ENCODE measurements at regions not wholly inside any gene's neighbourhood (a gene's known extent, or its start where the extent isn't known, plus 50 kb on each side); places are given as distances from the start of the nearest gene placed in this dataset.

- no peak for DNase-seq (ENCODE audit: low read depth in 2 of 3, low spot score in 1 of 3)
Measured at GRCh38 chr5:77569409-77569808, 69.1 kb downstream of the OTP start.

DNA sequence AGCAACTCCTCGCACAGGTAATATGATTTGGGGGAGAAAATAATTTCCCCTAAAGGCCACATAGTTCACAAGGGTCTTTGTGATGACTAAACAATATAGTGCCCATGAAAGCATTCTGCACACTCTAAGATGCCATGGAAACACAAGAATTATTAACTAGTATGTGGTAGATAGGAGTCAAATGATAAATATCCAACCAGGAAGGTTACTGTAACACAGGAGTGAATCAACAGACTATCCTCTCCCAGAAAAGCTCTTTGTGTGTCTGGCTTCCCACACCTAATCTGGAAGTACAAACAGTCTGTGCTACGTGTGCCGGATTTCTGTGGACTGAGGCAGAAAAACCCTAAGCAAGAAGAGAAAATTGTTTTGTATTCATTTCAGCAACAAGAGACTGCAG, 70.0 kb downstream of the OTP start:
- DNase-seq (ENCODE audit: low read depth in 2 of 3, low spot score in 1 of 3): no peak

GRCh38 chr5:77568082-77568481, 70.4 kb downstream of the OTP start:
- no peak for DNase-seq (ENCODE audit: low read depth in 2 of 3, low spot score in 1 of 3)

- DNase-seq (ENCODE audit: low read depth in 2 of 3, low spot score in 1 of 3): no peak
Measured at GRCh38 chr5:77563475-77563874, 71.4 kb upstream of the WDR41 start.

- DNase-seq (ENCODE audit: low read depth in 2 of 3, low spot score in 1 of 3): no peak
Measured at GRCh38 chr5:77561965-77562364, 69.8 kb upstream of the WDR41 start.

DNA sequence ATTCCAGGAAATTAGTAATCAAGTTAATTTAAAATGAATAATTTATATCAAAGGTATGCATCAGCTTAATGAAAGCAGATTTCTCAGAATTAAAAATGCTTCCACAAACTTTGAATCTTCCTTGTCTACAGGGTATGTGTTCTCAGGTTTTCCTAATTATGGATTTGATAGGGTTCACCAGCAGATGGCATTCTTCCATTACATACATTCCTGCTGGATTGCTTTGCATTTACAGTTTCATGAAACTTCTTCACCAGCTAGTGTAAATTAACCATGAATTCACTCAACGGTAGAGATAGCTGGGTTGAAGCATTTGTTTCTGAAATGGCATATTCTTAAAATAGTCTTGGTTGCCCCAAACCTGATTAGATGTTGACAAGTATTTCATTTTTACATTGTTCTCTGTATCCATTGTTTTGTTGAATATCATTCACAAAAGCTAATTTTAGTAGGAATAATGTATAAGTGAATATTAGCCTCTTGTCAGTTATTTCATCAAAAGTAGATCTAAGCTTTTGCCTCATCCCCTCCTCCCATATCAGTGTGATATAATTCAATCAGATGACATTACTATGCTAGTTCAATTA, 68.7 kb upstream of the WDR41 start:
- peak in 1 of 3 donors; percentile 5 for DNase-seq (ENCODE audit: low read depth in 2 of 3, low spot score in 1 of 3)

- DNase-seq (ENCODE audit: low read depth in 2 of 3, low spot score in 1 of 3): no peak
Measured at GRCh38 chr5:77558266-77558665, 66.2 kb upstream of the WDR41 start.

DNA sequence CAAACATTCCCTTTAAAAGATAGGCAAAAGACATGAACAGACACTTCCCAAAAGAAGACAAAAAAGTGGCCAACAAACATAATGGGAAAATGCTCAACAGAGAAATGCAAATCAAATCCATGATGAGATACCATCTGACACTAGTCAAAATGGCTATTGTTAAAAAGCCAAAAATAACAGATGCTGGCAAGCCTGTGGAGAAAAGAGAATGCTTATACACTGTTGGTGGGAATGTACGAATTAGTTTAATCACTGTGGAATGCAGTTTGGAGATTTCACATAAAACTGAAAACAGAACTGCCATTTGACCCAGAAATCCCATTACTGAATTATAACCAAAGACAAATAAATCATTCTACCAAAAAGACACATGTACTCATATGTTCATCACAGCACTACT, 58.3 kb upstream of the WDR41 start:
- DNase-seq (ENCODE audit: low read depth in 2 of 3, low spot score in 1 of 3): no peak

GRCh38 chr5:77545285-77545684, 53.2 kb upstream of the WDR41 start:
- DNase-seq (ENCODE audit: low read depth in 2 of 3, low spot score in 1 of 3): no peak
